MM.1S (cell line): ENCODE measurements at regions not wholly inside any gene's neighbourhood (a gene's known extent, or its start where the extent isn't known, plus 50 kb on each side); places are given as distances from the start of the nearest gene placed in this dataset.

Source experiments
- CTCF ChIP-seq: fragments of 300-600 bp; sonication (generic); IDR thresholded peaks from 2 replicates; pipeline ENCODE4 v1.5.1; 2016; ENCODE audit warnings: antibody characterized with exemption, low read length, mixed read lengths
- EZH2 ChIP-seq: fragments of 300-600 bp; sonication (generic); optimal IDR thresholded peaks from 2 replicates; pipeline ENCODE3; 2017; ENCODE audit warnings: low read depth, mild to moderate bottlenecking, antibody characterized with exemption, low read length, mixed read lengths

GRCh38 chr12:28988325-28988704 is 160.8 kb upstream of the FAR2 start:
- TF ChIP-seq CTCF (no peak), EZH2 (no peak)
